Naive thymus-derived CD4-positive, alpha-beta T cell (primary cell): ENCODE measurements at regions not wholly inside any gene's neighbourhood (a gene's known extent, or its start where the extent isn't known, plus 50 kb on each side); places are given as distances from the start of the nearest gene placed in this dataset.

Source experiments
- ATAC-seq: fragments of 150-1000 bp; cut with Tn5 transposase; 2 replicates; pipeline ENCODE4 v1.10.0; 2021; ENCODE audit warnings: mild to moderate bottlenecking, moderate library complexity
- CTCF ChIA-PET: fragments of 350-600 bp; sonication (Branson Sonifier 250); formaldehyde crosslinking; loops from one replicate; lab custom pipeline; 2021; ENCODE audit warnings: antibody characterized with exemption; lab: Charles Lee
- POLR2A ChIA-PET: fragments of 350-600 bp; sonication (Branson Sonifier 250); formaldehyde crosslinking; loops from one replicate; lab custom pipeline; 2021; ENCODE audit warnings: antibody characterized with exemption, inconsistent platforms; lab: Charles Lee
- DNase-seq, 9 donors: peaks; one replicate each; pipeline versions ENCODE4 v3.0.0 to v3.0.0-alpha.2; 2020 to 2022; ENCODE audit warnings: mixed read lengths in 1 of 9
- H3K27ac ChIP-seq: one replicate; pipeline ENCODE4 v1.7.0; 2013; ENCODE audit warnings: mild to moderate bottlenecking, low read depth, low read length, moderate library complexity
- H3K27me3 ChIP-seq, 2 donors: one replicate each; pipeline ENCODE4 v1.7.0; 2013; ENCODE audit warnings: low read length in 2 of 2, mild to moderate bottlenecking in 2 of 2, moderate library complexity in 2 of 2; ENCODE audit not compliant: control insufficient read depth in 2 of 2, insufficient read depth in 2 of 2
- H3K36me3 ChIP-seq, 3 experiments: 1 replicate in 2 of 3; 2 replicates in 1 of 3; pipeline ENCODE4 v1.7.0; 2013; ENCODE audit warnings: low read length in 3 of 3, mild to moderate bottlenecking in 3 of 3, moderate library complexity in 1 of 3; ENCODE audit not compliant: insufficient read depth in 3 of 3, control insufficient read depth in 2 of 3
- H3K4me1 ChIP-seq, 2 donors: one replicate each; pipeline ENCODE4 v1.7.0; 2013; ENCODE audit warnings: low read length in 2 of 2, mild to moderate bottlenecking in 2 of 2, moderate library complexity in 1 of 2; ENCODE audit not compliant: control insufficient read depth in 2 of 2, insufficient read depth in 2 of 2
- H3K4me3 ChIP-seq: 2 replicates; pipeline ENCODE4 v1.7.0; 2013; ENCODE audit warnings: mild to moderate bottlenecking, low read length
- H3K9me3 ChIP-seq, 3 experiments: 1 replicate in 2 of 3; 2 replicates in 1 of 3; pipeline ENCODE4 v1.7.0; 2013; ENCODE audit warnings: low read length in 3 of 3; ENCODE audit not compliant: control insufficient read depth in 2 of 3
- H3K27ac Mint-ChIP-seq, 9 donors: one replicate each; pipeline ENCODE4 v1.8.0; 2020 to 2022; ENCODE audit warnings: mixed read lengths in 9 of 9, mild to moderate bottlenecking in 8 of 9, moderate library complexity in 5 of 9, inconsistent platforms in 2 of 9
- H3K27me3 Mint-ChIP-seq, 5 donors: one replicate each; pipeline ENCODE4 v1.8.0; 2021 to 2022; ENCODE audit warnings: mixed read lengths in 5 of 5, mild to moderate bottlenecking in 1 of 5
- H3K36me3 Mint-ChIP-seq, 5 donors: one replicate each; pipeline ENCODE4 v1.8.0; 2020 to 2022; ENCODE audit warnings: mixed read lengths in 5 of 5, mild to moderate bottlenecking in 3 of 5, inconsistent platforms in 1 of 5
- H3K4me1 Mint-ChIP-seq, 7 donors: one replicate each; pipeline ENCODE4 v1.8.0; 2020 to 2022; ENCODE audit warnings: mixed read lengths in 7 of 7, mild to moderate bottlenecking in 3 of 7, inconsistent platforms in 1 of 7
- H3K4me3 Mint-ChIP-seq, 10 donors: one replicate each; pipeline ENCODE4 v1.8.0; 2020 to 2022; ENCODE audit warnings: mild to moderate bottlenecking in 10 of 10, mixed read lengths in 10 of 10, moderate library complexity in 6 of 10, inconsistent platforms in 2 of 10
- H3K9me3 Mint-ChIP-seq, 11 donors: one replicate each; pipeline ENCODE4 v1.8.0; 2020 to 2022; ENCODE audit warnings: mixed read lengths in 11 of 11, mild to moderate bottlenecking in 4 of 11, inconsistent platforms in 1 of 11, moderate library complexity in 1 of 11
- intact Hi-C, 2 donors: fragments of 100-400 bp; cut with micrococcal nuclease; formaldehyde crosslinking; loops; one replicate each; pipeline ENCODE4 v1.15.1; 2023

- POLR2A ChIA-PET: no interaction called here
- Histone ChIP-seq H3K4me3 (no peak overlapping the region), H3K36me3 (no peaks in the 10 kb centered on the region), H3K9me3 (no peaks in the 10 kb centered on the region), H3K4me1 (no peaks in the 10 kb centered on the region), H3K27ac (no peak overlapping the region), H3K27me3 (no peaks in the 10 kb centered on the region)
- Mint-ChIP-seq H3K27me3 (no peaks in the 10 kb centered on the region), H3K27ac (no peak overlapping the region), H3K36me3 (no peaks in the 10 kb centered on the region), H3K4me1 (no peaks in the 10 kb centered on the region), H3K4me3 (no peak overlapping the region), H3K9me3 (peaks cover 0 to 5% (median 3%) of the 10 kb centered on the region in 11 donors)
- intact Hi-C loops: no loop called here
- ATAC-seq: no peak
- CTCF ChIA-PET: no interaction called here
- no peak for DNase-seq
These were observed 384.4 kb downstream of the BMP2 start for GRCh38 chr20:7151676-7152470.

GRCh38 chr20:7155282-7155681, 387.8 kb downstream of the BMP2 start:
- ChIA-PET POLR2A (no interaction called here), CTCF (no interaction called here)
- no peaks in the 10 kb centered on the region for H3K27me3 ChIP-seq

DNA sequence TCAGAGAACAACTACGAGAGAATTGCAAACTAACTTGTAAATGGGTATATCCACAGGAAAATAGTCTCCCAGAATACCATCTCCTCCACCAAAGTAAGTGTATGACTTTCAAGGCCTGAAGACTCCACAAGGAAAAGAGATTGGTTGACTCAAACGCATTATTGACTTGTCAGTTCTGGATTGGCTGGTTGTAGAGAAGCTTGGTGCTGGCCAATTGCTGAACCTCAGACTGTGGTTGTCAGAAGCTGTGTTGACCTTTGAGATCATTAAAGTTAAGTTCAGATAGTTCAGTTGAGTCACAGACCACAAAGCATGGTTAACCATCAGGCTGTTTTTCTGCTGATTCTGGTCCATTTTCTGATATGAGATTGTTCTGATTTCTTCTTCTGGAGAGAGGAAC, 388.3 kb downstream of the BMP2 start:
- no peak overlapping the region for H3K27ac ChIP-seq
- CTCF ChIA-PET: no interaction called here
- no peak for ATAC-seq
- no peak overlapping the region for H3K4me3 ChIP-seq
- no peaks in the 10 kb centered on the region for H3K36me3 ChIP-seq
- no peaks in the 10 kb centered on the region for H3K4me1 ChIP-seq
- no peaks in the 10 kb centered on the region for H3K27me3 Mint-ChIP-seq
- intact Hi-C loops: no loop called here
- H3K9me3 ChIP-seq: no peaks in the 10 kb centered on the region
- no peaks in the 10 kb centered on the region for H3K36me3 Mint-ChIP-seq
- H3K4me1 Mint-ChIP-seq: no peaks in the 10 kb centered on the region
- no peaks in the 10 kb centered on the region for H3K27me3 ChIP-seq
- peaks cover 0 to 5% (median 3%) of the 10 kb centered on the region in 11 donors for H3K9me3 Mint-ChIP-seq
- POLR2A ChIA-PET: no interaction called here
- H3K27ac Mint-ChIP-seq: peak overlapping the region in 1 of 9 donors; percentile 9
- DNase-seq: no peak
- no peak overlapping the region for H3K4me3 Mint-ChIP-seq

More at GRCh38 chr20:7155282-7155681, 387.8 kb downstream of the BMP2 start:
- Histone ChIP-seq H3K4me3 (no peak overlapping the region), H3K9me3 (no peaks in the 10 kb centered on the region), H3K4me1 (no peaks in the 10 kb centered on the region), H3K27ac (no peak overlapping the region), H3K36me3 (no peaks in the 10 kb centered on the region)
- Mint-ChIP-seq H3K27ac (no peak overlapping the region), H3K27me3 (no peaks in the 10 kb centered on the region), H3K4me1 (no peaks in the 10 kb centered on the region), H3K4me3 (no peak overlapping the region), H3K9me3 (peaks cover 0 to 5% (median 3%) of the 10 kb centered on the region in 11 donors), H3K36me3 (no peaks in the 10 kb centered on the region)
- ATAC-seq: no peak
- intact Hi-C loops: no loop called here
- DNase-seq: no peak

GRCh38 chr20:7159903-7160302, 392.4 kb downstream of the BMP2 start:
- Mint-ChIP-seq H3K4me1 (no peaks in the 10 kb centered on the region), H3K27ac (no peak overlapping the region), H3K9me3 (peaks cover 0 to 12% (median 7%) of the 10 kb centered on the region in 11 donors), H3K27me3 (no peaks in the 10 kb centered on the region), H3K4me3 (no peak overlapping the region), H3K36me3 (no peaks in the 10 kb centered on the region)
- Histone ChIP-seq H3K4me1 (no peaks in the 10 kb centered on the region), H3K9me3 (no peaks in the 10 kb centered on the region), H3K4me3 (no peak overlapping the region), H3K36me3 (no peaks in the 10 kb centered on the region), H3K27ac (no peak overlapping the region), H3K27me3 (no peaks in the 10 kb centered on the region)
- ChIA-PET CTCF (no interaction called here), POLR2A (no interaction called here)
- DNase-seq: no peak
- ATAC-seq: no peak
- intact Hi-C loops: no loop called here

- Mint-ChIP-seq H3K27me3 (no peaks in the 10 kb centered on the region), H3K27ac (no peak overlapping the region), H3K4me3 (no peak overlapping the region), H3K9me3 (peaks cover 0 to 18% (median 6%) of the 10 kb centered on the region in 11 donors), H3K36me3 (no peaks in the 10 kb centered on the region), H3K4me1 (no peaks in the 10 kb centered on the region)
- ATAC-seq (no peak), DNase-seq (no peak)
- H3K4me1 ChIP-seq: no peaks in the 10 kb centered on the region
- intact Hi-C loops: no loop called here
- H3K4me3 ChIP-seq: no peak overlapping the region
- H3K27ac ChIP-seq: no peak overlapping the region
- H3K9me3 ChIP-seq: no peaks in the 10 kb centered on the region
- H3K27me3 ChIP-seq: no peaks in the 10 kb centered on the region
- H3K36me3 ChIP-seq: no peaks in the 10 kb centered on the region
- POLR2A ChIA-PET: no interaction called here
- CTCF ChIA-PET: no interaction called here
These were observed 394.2 kb downstream of the BMP2 start for GRCh38 chr20:7161690-7162089.

GRCh38 chr20:7171911-7172310, 404.4 kb downstream of the BMP2 start:
- H3K27me3 ChIP-seq: no peaks in the 10 kb centered on the region
- H3K27me3 Mint-ChIP-seq: no peaks in the 10 kb centered on the region
- ChIA-PET POLR2A (no interaction called here), CTCF (no interaction called here)
- DNase-seq (no peak), ATAC-seq (no peak)
- H3K9me3 Mint-ChIP-seq: peaks cover 0 to 6% (median 0%) of the 10 kb centered on the region in 11 donors
- H3K27ac Mint-ChIP-seq: no peak overlapping the region
- H3K27ac ChIP-seq: no peak overlapping the region
- no peaks in the 10 kb centered on the region for H3K9me3 ChIP-seq
- no peaks in the 10 kb centered on the region for H3K4me1 ChIP-seq
- H3K4me3 Mint-ChIP-seq: no peak overlapping the region
- intact Hi-C loops: no loop called here
- no peaks in the 10 kb centered on the region for H3K36me3 ChIP-seq
- no peaks in the 10 kb centered on the region for H3K36me3 Mint-ChIP-seq
- H3K4me3 ChIP-seq: no peak overlapping the region
- H3K4me1 Mint-ChIP-seq: no peaks in the 10 kb centered on the region

GRCh38 chr20:7174554-7174953, 407.1 kb downstream of the BMP2 start:
- Mint-ChIP-seq H3K36me3 (no peaks in the 10 kb centered on the region), H3K4me3 (no peak overlapping the region), H3K27me3 (no peaks in the 10 kb centered on the region), H3K4me1 (no peaks in the 10 kb centered on the region), H3K9me3 (peaks cover 0 to 11% (median 2%) of the 10 kb centered on the region in 11 donors), H3K27ac (no peak overlapping the region)
- ATAC-seq (no peak), DNase-seq (no peak)
- Histone ChIP-seq H3K4me3 (no peak overlapping the region), H3K27ac (no peak overlapping the region), H3K4me1 (no peaks in the 10 kb centered on the region), H3K36me3 (no peaks in the 10 kb centered on the region), H3K27me3 (no peaks in the 10 kb centered on the region), H3K9me3 (no peaks in the 10 kb centered on the region)
- intact Hi-C loops: no loop called here
- CTCF ChIA-PET: no interaction called here
- POLR2A ChIA-PET: no interaction called here
